K562 (cell line): ENCODE measurements at regions not wholly inside any gene's neighbourhood (a gene's known extent, or its start where the extent isn't known, plus 50 kb on each side); places are given as distances from the start of the nearest gene placed in this dataset.
A peak's percentile ranks its signal among the peaks of the same experiment; 100 is the strongest.

ENCODE experiments used
- ATAC-seq: fragments of 200-7000 bp; cut with Tn5 transposase; 3 replicates; pipeline ENCODE4 v1.9.1; 2020; ENCODE audit warnings: moderate library complexity
- BruUV-seq: library from RNA; stranded (reverse); fragments of 400-500 nt; replicated peaks from 2 replicates; lab custom pipeline; 2021; lab: Mats Ljungman, UMichigan
- CTCF ChIA-PET: fragments of 300-600 bp; formaldehyde crosslinking; extraction: SDS; loops from one replicate; lab custom pipeline; 2021; ENCODE audit warnings: low intra/inter-chr PET ratio; lab: Yijun Ruan, JAX
- POLR2A ChIA-PET: fragments of 300-600, 350-650 bp; sonication (Branson Sonifier 250); formaldehyde crosslinking; extraction: SDS; loops from one replicate; lab custom pipeline; 2021; ENCODE audit warnings: antibody characterized with exemption, inconsistent platforms; lab: Yijun Ruan, JAX
- DNase-seq, 4 experiments: peaks; one replicate each; pipeline versions ENCODE4 v3.0.0 to v3.0.0-alpha.2; 2011 to 2018; ENCODE audit warnings: low spot score in 3 of 4, mixed read lengths in 3 of 4; ENCODE audit errors: extremely low read depth in 1 of 4
- FAIRE-seq: peaks from 2 replicates; lab custom pipeline; 2011; peaks lifted over from hg19 to GRCh38; lab: Jason Lieb, UNC
- H2AFZ ChIP-seq: 2 replicates; pipeline ENCODE4 v1.6.0; 2011; ENCODE audit warnings: low read depth, low read length, control low read depth, inconsistent platforms
- H3K27ac ChIP-seq: fragments of 200-600 bp; 3 replicates; pipeline ENCODE4 v1.8.0; 2011; ENCODE audit warnings: low read depth, mild to moderate bottlenecking, control low read depth, inconsistent platforms, low read length, moderate library complexity, mixed read lengths; ENCODE audit errors: extremely low read depth
- H3K27me3 ChIP-seq, 2 experiments: fragments of 300-600 bp in 1 of 2; 2 replicates in 1 of 2; 3 replicates in 1 of 2; pipeline versions ENCODE4 v1.6.0 to v1.8.0; 2011; ENCODE audit warnings: inconsistent platforms in 2 of 2, low read length in 2 of 2, mild to moderate bottlenecking in 1 of 2, mixed read lengths in 1 of 2, moderate library complexity in 1 of 2; ENCODE audit not compliant: control insufficient read depth in 2 of 2, insufficient read depth in 2 of 2
- H3K36me3 ChIP-seq: fragments of 300-600 bp; 3 replicates; pipeline ENCODE4 v1.8.0; 2011; ENCODE audit warnings: mild to moderate bottlenecking, low read length, inconsistent platforms; ENCODE audit not compliant: control insufficient read depth, insufficient read depth
- H3K4me1 ChIP-seq, 2 experiments: fragments of 200-600 bp in 1 of 2; replicated peaks in 1 of 2; 2 replicates in 1 of 2; 3 replicates in 1 of 2; pipeline versions ENCODE4 v1.5.1 to v1.8.0; 2011; ENCODE audit warnings: inconsistent platforms in 2 of 2, low read length in 2 of 2, mild to moderate bottlenecking in 1 of 2, mixed read lengths in 1 of 2, moderate library complexity in 1 of 2; ENCODE audit not compliant: control insufficient read depth in 2 of 2, insufficient read depth in 2 of 2
- H3K4me2 ChIP-seq: 2 replicates; pipeline ENCODE4 v1.6.1; 2011; ENCODE audit warnings: low read length, control low read depth, inconsistent platforms, mixed read lengths; ENCODE audit not compliant: insufficient read depth
- H3K4me3 ChIP-seq: fragments of 200-600 bp; sonication (generic), shearing (Covaris generic); 2 replicates; pipeline ENCODE4 v1.5.1; 2016; ENCODE audit warnings: control low read depth, inconsistent platforms
- H3K79me2 ChIP-seq: fragments of 200-600 bp; 3 replicates; pipeline ENCODE4 v1.8.0; 2011; ENCODE audit warnings: low read length, inconsistent platforms; ENCODE audit not compliant: control insufficient read depth, insufficient read depth
- H3K9ac ChIP-seq, 2 experiments: 2 replicates each; pipeline versions ENCODE4 v1.6.0 to v1.6.1; 2011; ENCODE audit warnings: low read depth in 2 of 2, low read length in 2 of 2, control low read depth in 1 of 2, inconsistent platforms in 1 of 2, mild to moderate bottlenecking in 1 of 2, mixed read lengths in 1 of 2; ENCODE audit not compliant: insufficient read depth in 1 of 2
- H3K9me1 ChIP-seq: one replicate; pipeline ENCODE4 v1.6.0; 2011; ENCODE audit warnings: inconsistent platforms, mild to moderate bottlenecking, low read length, moderate library complexity; ENCODE audit not compliant: control insufficient read depth, insufficient read depth
- H3K9me3 ChIP-seq: replicated peaks from 2 replicates; pipeline ENCODE4 v1.5.1; 2011; ENCODE audit warnings: low read depth, low read length, inconsistent platforms; ENCODE audit not compliant: control insufficient read depth, insufficient read depth
- H4K20me1 ChIP-seq: replicated peaks from 2 replicates; pipeline ENCODE4 v1.6.1; 2011; ENCODE audit warnings: low read length, inconsistent platforms, mixed read lengths; ENCODE audit not compliant: control insufficient read depth, insufficient read depth
- BMI1 ChIP-seq: fragments of 150-350 bp; IDR thresholded peaks from 2 replicates; pipeline ENCODE4 v1.6.1; 2014; ENCODE audit warnings: low read length
- CC2D1A ChIP-seq: fragments of 450-650 bp; IDR thresholded peaks from 2 replicates; pipeline ENCODE4 v1.6.1; 2017; ENCODE audit warnings: mild to moderate bottlenecking
- CREBBP ChIP-seq: IDR thresholded peaks from one replicate; pipeline ENCODE4 v1.6.1; 2012; ENCODE audit warnings: low read depth, mild to moderate bottlenecking, control low read depth, inconsistent platforms, low read length
- ETV5 ChIP-seq: sonication (generic); formaldehyde crosslinking; IDR thresholded peaks from 2 replicates; pipeline ENCODE4 v1.4.0; 2020; ENCODE audit warnings: low read depth, mild to moderate bottlenecking, missing genetic modification reagents
- HMGN3 ChIP-seq: IDR thresholded peaks from 2 replicates; pipeline ENCODE4 v1.6.1; 2011; ENCODE audit warnings: borderline replicate concordance, low read depth, mild to moderate bottlenecking, mixed read lengths, low read length; ENCODE audit not compliant: insufficient read length; ENCODE audit errors: extremely low read depth
- KDM2B ChIP-seq: fragments of 250-450 bp; sonication (Bioruptor Pico); IDR thresholded peaks from 2 replicates; pipeline ENCODE4 v1.8.0; 2021; ENCODE audit warnings: mild to moderate bottlenecking, moderate library complexity
- MTF1 ChIP-seq: fragments of 250-450 bp; sonication (Bioruptor Pico); IDR thresholded peaks from 2 replicates; pipeline ENCODE4 v1.9.0; 2021; ENCODE audit warnings: moderate library complexity, mild to moderate bottlenecking, inconsistent platforms, borderline replicate concordance
- MYBL2 ChIP-seq, 2 experiments: fragments of 450-650 bp in 1 of 2; sonication (generic) in 1 of 2; formaldehyde crosslinking in 1 of 2; IDR thresholded peaks; 2 replicates each; pipeline versions ENCODE4 v1.6.1 to v1.8.1; 2017 to 2022; ENCODE audit warnings: borderline replicate concordance in 1 of 2, inconsistent platforms in 1 of 2, low read depth in 1 of 2, mild to moderate bottlenecking in 1 of 2, missing genetic modification reagents in 1 of 2, moderate library complexity in 1 of 2
- XRCC4 ChIP-seq: IDR thresholded peaks from one replicate; pipeline ENCODE4 v1.6.1; 2011; ENCODE audit not compliant: insufficient read depth, insufficient read length; ENCODE audit errors: extremely low read depth
- ZNF217 ChIP-seq: sonication (generic); formaldehyde crosslinking; IDR thresholded peaks from 2 replicates; pipeline ENCODE4 v1.8.0; 2022; ENCODE audit warnings: mild to moderate bottlenecking, missing genetic modification reagents
- ZNF311 ChIP-seq: fragments of 250-450 bp; sonication (Bioruptor Pico); IDR thresholded peaks from 2 replicates; pipeline ENCODE4 v1.4.0; 2020; ENCODE audit warnings: mild to moderate bottlenecking, moderate library complexity
- ZNF316 ChIP-seq: fragments of 450-650 bp; IDR thresholded peaks from 2 replicates; pipeline ENCODE4 v1.6.1; 2016
- WGBS: fragments of 100-300 bp; shearing (Covaris generic); methylation state at CpG from one replicate; pipeline ENCODE4 v1.1.6; 2016; ENCODE audit warnings: low coverage, mixed read lengths; ENCODE audit not compliant: insufficient coverage; ENCODE audit errors: missing lambda C conversion rate; 5-methylcytosine and 5-hydroxymethylcytosine counted together
- in situ Hi-C: fragments of 300-500 bp; cut with MboI; formaldehyde crosslinking; loops from 4 replicates; pipeline ENCODE4 v1.15.0; 2018; ENCODE audit warnings: inconsistent platforms, mixed read lengths
- intact Hi-C: fragments of 100-400 bp; cut with micrococcal nuclease; formaldehyde crosslinking; loops from 2 replicates; pipeline ENCODE4 v1.14.2; 2022
- TF ChIP-seq, protein P1 (sequence below): fragments of 250-450 bp; sonication (Bioruptor Pico); IDR thresholded peaks from 2 replicates; pipeline ENCODE4 v1.4.0; 2020; ENCODE audit warnings: mild to moderate bottlenecking
- TF ChIP-seq, protein P2 (sequence below): sonication (generic); formaldehyde crosslinking; IDR thresholded peaks from 2 replicates; pipeline ENCODE4 v1.5.0; 2020; ENCODE audit warnings: missing genetic modification reagents

DNA sequence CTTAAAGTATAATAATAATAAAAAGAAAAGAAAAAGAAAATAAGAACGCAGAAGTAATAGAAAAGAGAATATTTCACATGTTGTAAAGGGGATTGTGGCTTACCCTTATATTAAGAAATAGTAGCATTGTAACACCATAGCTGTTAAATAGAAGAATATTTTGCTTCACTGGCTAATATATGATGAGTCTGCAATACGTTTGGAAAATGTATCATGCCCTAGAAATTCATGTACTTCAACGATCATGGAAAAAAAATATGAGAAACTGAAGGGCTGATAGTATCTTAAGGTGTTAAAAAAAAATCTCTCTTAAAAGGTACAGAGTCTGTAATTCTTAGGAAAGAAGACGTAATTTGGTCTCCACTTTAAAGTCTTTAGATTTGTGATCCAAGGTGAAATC lies 1390.5 kb upstream of the ADGRL2 start:
- FAIRE-seq (no peak), ATAC-seq (no peak), DNase-seq (no peak)
- CTCF ChIA-PET: no interaction called here
- no peak overlapping the region for H3K4me2 ChIP-seq
- H3K36me3 ChIP-seq: no peaks in the 10 kb centered on the region
- no TSS peak for BruUV-seq
- in situ Hi-C loops (no loop called here), intact Hi-C loops (no loop called here)
- no peaks in the 10 kb centered on the region for H3K27me3 ChIP-seq
- H3K27ac ChIP-seq: no peak overlapping the region
- H3K9me3 ChIP-seq: no peaks in the 10 kb centered on the region
- no peaks in the 10 kb centered on the region for H4K20me1 ChIP-seq
- no peak overlapping the region for H2AFZ ChIP-seq
- no peak overlapping the region for H3K4me3 ChIP-seq
- H3K9me1 ChIP-seq: no peaks in the 10 kb centered on the region
- no peaks in the 10 kb centered on the region for H3K79me2 ChIP-seq
- POLR2A ChIA-PET: no interaction called here
- 0% methylated on average over 4 of the region's 4 CpGs for WGBS
- H3K4me1 ChIP-seq: no peaks in the 10 kb centered on the region
- TF ChIP-seq XRCC4: no peak
- TF ChIP-seq, protein P1, sequence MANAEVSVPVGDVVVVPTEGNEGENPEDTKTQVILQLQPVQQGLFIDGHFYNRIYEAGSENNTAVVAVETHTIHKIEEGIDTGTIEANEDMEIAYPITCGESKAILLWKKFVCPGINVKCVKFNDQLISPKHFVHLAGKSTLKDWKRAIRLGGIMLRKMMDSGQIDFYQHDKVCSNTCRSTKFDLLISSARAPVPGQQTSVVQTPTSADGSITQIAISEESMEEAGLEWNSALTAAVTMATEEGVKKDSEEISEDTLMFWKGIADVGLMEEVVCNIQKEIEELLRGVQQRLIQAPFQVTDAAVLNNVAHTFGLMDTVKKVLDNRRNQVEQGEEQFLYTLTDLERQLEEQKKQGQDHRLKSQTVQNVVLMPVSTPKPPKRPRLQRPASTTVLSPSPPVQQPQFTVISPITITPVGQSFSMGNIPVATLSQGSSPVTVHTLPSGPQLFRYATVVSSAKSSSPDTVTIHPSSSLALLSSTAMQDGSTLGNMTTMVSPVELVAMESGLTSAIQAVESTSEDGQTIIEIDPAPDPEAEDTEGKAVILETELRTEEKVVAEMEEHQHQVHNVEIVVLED (CRISPR knock-in tag): no peak
- TF ChIP-seq BMI1: no peak
- 0 out of 2 replicates have a peak, but pooled peaks have one; percentile 3 for TF ChIP-seq ZNF316
- no peak for TF ChIP-seq CC2D1A
- no peak overlapping the region for H3K9ac ChIP-seq

DNA sequence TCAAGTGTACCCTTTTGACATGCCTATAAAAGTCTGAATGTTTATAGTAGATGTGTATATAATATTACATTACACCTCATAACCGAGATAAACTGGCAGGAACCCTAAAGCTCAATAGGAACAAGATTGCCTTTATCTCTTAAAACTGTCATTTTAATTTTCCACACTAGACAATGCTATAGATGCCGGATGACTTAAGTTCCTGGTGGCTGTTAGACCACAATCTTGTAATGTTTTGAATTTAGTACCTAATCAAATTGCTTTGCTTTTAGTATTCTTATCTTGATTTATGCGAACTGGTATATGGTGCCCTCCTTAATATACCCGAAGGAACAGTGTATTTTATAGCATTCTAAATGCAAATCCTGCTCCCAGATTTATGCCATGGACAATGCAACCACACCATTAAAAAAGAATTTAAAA lies 1397.0 kb upstream of the ADGRL4 start:
- CTCF ChIA-PET: no interaction called here
- no peak overlapping the region for H2AFZ ChIP-seq
- no peak overlapping the region for H3K27ac ChIP-seq
- no peaks in the 10 kb centered on the region for H3K79me2 ChIP-seq
- WGBS: 0% methylated on average over 4 of the region's 4 CpGs
- no peak overlapping the region for H3K4me3 ChIP-seq
- H3K36me3 ChIP-seq: no peaks in the 10 kb centered on the region
- H3K9me3 ChIP-seq: no peaks in the 10 kb centered on the region
- H3K27me3 ChIP-seq: no peaks in the 10 kb centered on the region
- no peak overlapping the region for H3K4me2 ChIP-seq
- intact Hi-C loops (no loop called here), in situ Hi-C loops (no loop called here)
- POLR2A ChIA-PET: no interaction called here
- no peak for FAIRE-seq
- no peaks in the 10 kb centered on the region for H4K20me1 ChIP-seq
- H3K9me1 ChIP-seq: no peaks in the 10 kb centered on the region
- no peak for DNase-seq
- no peak for ATAC-seq
- no peak overlapping the region for H3K9ac ChIP-seq
- no peaks in the 10 kb centered on the region for H3K4me1 ChIP-seq
- no TSS peak for BruUV-seq
- TF ChIP-seq ZNF217 (CRISPR knock-in tag): no peak
- TF ChIP-seq MYBL2 (IDR thresholded peaks at IDR 0.05; ENCODE audit: low read depth): no peak
- TF ChIP-seq MYBL2 (CRISPR knock-in tag; IDR thresholded peaks at IDR 0.05; ENCODE audit: borderline replicate concordance): no peak
- TF ChIP-seq, protein P2, sequence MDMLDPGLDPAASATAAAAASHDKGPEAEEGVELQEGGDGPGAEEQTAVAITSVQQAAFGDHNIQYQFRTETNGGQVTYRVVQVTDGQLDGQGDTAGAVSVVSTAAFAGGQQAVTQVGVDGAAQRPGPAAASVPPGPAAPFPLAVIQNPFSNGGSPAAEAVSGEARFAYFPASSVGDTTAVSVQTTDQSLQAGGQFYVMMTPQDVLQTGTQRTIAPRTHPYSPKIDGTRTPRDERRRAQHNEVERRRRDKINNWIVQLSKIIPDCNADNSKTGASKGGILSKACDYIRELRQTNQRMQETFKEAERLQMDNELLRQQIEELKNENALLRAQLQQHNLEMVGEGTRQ (CRISPR knock-in tag): no peak
- TF ChIP-seq ETV5 (CRISPR knock-in tag): no peak
- no peak for TF ChIP-seq MTF1 (CRISPR knock-in tag)
- no peak for TF ChIP-seq KDM2B (CRISPR knock-in tag)
- TF ChIP-seq HMGN3: no peak
- no peak for TF ChIP-seq CREBBP
- TF ChIP-seq ZNF311: no peak
